ENCODE measurements at regions not wholly inside any gene's neighbourhood (a gene's known extent, or its start where the extent isn't known, plus 50 kb on each side); places are given as distances from the start of the nearest gene placed in this dataset.

DNA sequence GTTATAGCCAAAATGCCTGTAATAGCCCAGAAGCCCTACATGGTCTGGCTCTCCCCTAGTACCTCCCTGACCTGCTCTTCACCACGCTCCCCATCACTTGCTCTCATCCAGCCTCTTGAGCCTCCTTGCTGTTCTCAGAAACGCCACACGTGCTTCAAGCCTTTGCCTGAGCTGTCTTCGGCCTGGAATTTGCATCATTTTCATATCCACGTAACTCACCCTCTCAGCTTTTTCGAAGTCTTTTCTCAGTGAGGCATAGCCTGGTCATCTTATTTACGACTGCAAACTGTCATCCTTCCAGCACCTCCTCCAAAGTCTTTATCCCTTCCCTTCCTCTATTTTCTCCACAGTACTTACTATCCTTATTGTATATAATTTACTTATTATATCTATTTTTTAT is 151.0 kb upstream of the AHR start:
- Histone ChIP-seq H4K20me1 (replicated peaks in 1 of 2; ENCODE audit: control insufficient read depth in 1 of 2, insufficient read depth in 2 of 2, low read length in 2 of 2) (no peaks in the 10 kb centered on the region), H3K23me2 (ENCODE audit: low read depth, low read length) (no peaks in the 10 kb centered on the region), H3K36me3 (ENCODE audit: control insufficient read depth in 2 of 4, insufficient read depth in 4 of 4, low read length in 3 of 4) (no peaks in the 10 kb centered on the region), H3K79me2 (ENCODE audit: control insufficient read depth in 1 of 2, insufficient read depth in 2 of 2, low read length in 2 of 2) (no peaks in the 10 kb centered on the region), H3K18ac (ENCODE audit: extremely low read depth, low read length) (no peak overlapping the region), H3K79me1 (ENCODE audit: low read depth, low read length) (no peaks in the 10 kb centered on the region), H3K9ac (replicated peaks in 1 of 4; ENCODE audit: extremely low read depth in 1 of 4, low read depth in 3 of 4, low read length in 3 of 4) (no peak overlapping the region), H3K4me2 (ENCODE audit: insufficient read depth in 1 of 2, low read depth in 2 of 2, low read length in 2 of 2) (no peak overlapping the region), H3K4ac (replicated peaks; ENCODE audit: insufficient read length, low read depth, low read length) (no peak overlapping the region), H2BK20ac (ENCODE audit: low read length) (no peak overlapping the region), H3K4me1 (replicated peaks in 1 of 4; ENCODE audit: control insufficient read depth in 3 of 4, insufficient read depth in 4 of 4, low read length in 3 of 4) (no peaks in the 10 kb centered on the region), H4K91ac (replicated peaks; ENCODE audit: insufficient read length, low read length) (no peak overlapping the region), H3K56ac (replicated peaks; ENCODE audit: insufficient read length, low read depth, low read length) (no peak overlapping the region), H2BK15ac (ENCODE audit: low read length) (no peak overlapping the region), H2BK120ac (replicated peaks; ENCODE audit: low read depth, low read length) (no peak overlapping the region), H3K4me3 (ENCODE audit: extremely low read depth in 1 of 4, insufficient read depth in 2 of 4, low read depth in 3 of 4, low read length in 4 of 4) (no peak overlapping the region), H3K27ac (ENCODE audit: low read depth, low read length) (no peak overlapping the region; the same call in 1 of the 2 replicates), H2BK5ac (ENCODE audit: low read depth, low read length) (no peak overlapping the region), H4K5ac (ENCODE audit: insufficient read length, low read depth, low read length) (no peak overlapping the region), H3K23ac (ENCODE audit: insufficient read length) (no peak overlapping the region), H2AK5ac (ENCODE audit: low read depth, low read length) (no peak overlapping the region), H4K8ac (ENCODE audit: extremely low read depth, insufficient read depth, low read length) (no peak overlapping the region), H3K27me3 (replicated peaks in 1 of 4; ENCODE audit: control insufficient read depth in 3 of 4, extremely low read depth in 1 of 4, insufficient read depth in 3 of 4, low read length in 3 of 4) (no peaks in the 10 kb centered on the region), H3K14ac (ENCODE audit: insufficient read length) (no peak overlapping the region), H2AFZ (ENCODE audit: low read length) (peak overlapping the region; percentile 39; the same call in 1 of the 2 replicates), H3K9me3 (ENCODE audit: insufficient read depth in 2 of 2, low read depth in 1 of 2, low read length in 1 of 2) (no peaks in the 10 kb centered on the region), H2BK12ac (ENCODE audit: low read depth, low read length) (no peak overlapping the region)
- CTCF ChIA-PET (ENCODE audit: partially characterized antibody): no interaction called here
- POLR2A ChIA-PET (ENCODE audit: partially characterized antibody): no interaction called here
- DNase-seq (ENCODE audit: low read depth in 1 of 2, low spot score in 2 of 2): no peak
- 87% methylated on average over 7 of the region's 7 CpGs; no CpG with 5 or more reads in 1 of the 2 experiments for WGBS, 2 experiments (ENCODE audit: extremely low coverage in 1 of 2, insufficient coverage in 1 of 2, insufficient read length in 1 of 2, insufficient replicate concordance in 2 of 2, low coverage in 1 of 2, low lambda C conversion rate in 2 of 2, missing lambda C conversion rate in 1 of 2)
- FAIRE-seq: no peak
- TF ChIP-seq NANOG (IDR thresholded peaks at IDR 0.05; ENCODE audit: insufficient read depth, low read depth, low read length, poor library complexity, severe bottlenecking): no peak
- TF ChIP-seq POU5F1 (IDR thresholded peaks at IDR 0.05; ENCODE audit: low read depth, low read length): no peak
- no peak for TF ChIP-seq RNF2 (IDR thresholded peaks at IDR 0.05; ENCODE audit: borderline replicate concordance, low read depth, low read length, missing control alignments, poor library complexity, severe bottlenecking)
- no peak for TF ChIP-seq RAD21 (IDR thresholded peaks at IDR 0.05 in 1 of 2, conservative IDR thresholded peaks at IDR 0.05 in 1 of 2; ENCODE audit: low read depth in 2 of 2, low read length in 2 of 2)
- TF ChIP-seq HDAC2 (IDR thresholded peaks at IDR 0.05; ENCODE audit: borderline replicate concordance in 1 of 2, low read depth in 2 of 2, low read length in 2 of 2): no peak
- no peak for TF ChIP-seq KDM5A (IDR thresholded peaks at IDR 0.05; ENCODE audit: low read length)
- no peak for TF ChIP-seq SP4 (IDR thresholded peaks at IDR 0.05; ENCODE audit: low read length)
- no peak for TF ChIP-seq BRCA1 (IDR thresholded peaks at IDR 0.05; ENCODE audit: low read depth, low read length)
- no peak for TF ChIP-seq KDM1A (IDR thresholded peaks at IDR 0.05; ENCODE audit: borderline replicate concordance, low read length)
- no peak for TF ChIP-seq SIN3A (conservative IDR thresholded peaks at IDR 0.05 in 1 of 2, IDR thresholded peaks at IDR 0.05 in 1 of 2; ENCODE audit: low read depth in 1 of 2, low read length in 2 of 2)
- TF ChIP-seq ZNF274 (IDR thresholded peaks at IDR 0.05; ENCODE audit: borderline replicate concordance, extremely low read depth, low read length): no peak
- no peak for TF ChIP-seq SP2 (IDR thresholded peaks at IDR 0.05; ENCODE audit: low read length)
- no peak for TF ChIP-seq NRF1 (IDR thresholded peaks at IDR 0.05; ENCODE audit: low read depth, low read length)
- TF ChIP-seq SAP30 (IDR thresholded peaks at IDR 0.05; ENCODE audit: insufficient read depth, insufficient replicate concordance, low read length): no peak
